ENCODE measurements at regions not wholly inside any gene's neighbourhood (a gene's known extent, or its start where the extent isn't known, plus 50 kb on each side); places are given as distances from the start of the nearest gene placed in this dataset.
"Not testable (repeated sequence)": the region's sequence is repeated elsewhere in the genome, so short reads cannot be mapped to it uniquely, and the experiment has no call there.

DNA sequence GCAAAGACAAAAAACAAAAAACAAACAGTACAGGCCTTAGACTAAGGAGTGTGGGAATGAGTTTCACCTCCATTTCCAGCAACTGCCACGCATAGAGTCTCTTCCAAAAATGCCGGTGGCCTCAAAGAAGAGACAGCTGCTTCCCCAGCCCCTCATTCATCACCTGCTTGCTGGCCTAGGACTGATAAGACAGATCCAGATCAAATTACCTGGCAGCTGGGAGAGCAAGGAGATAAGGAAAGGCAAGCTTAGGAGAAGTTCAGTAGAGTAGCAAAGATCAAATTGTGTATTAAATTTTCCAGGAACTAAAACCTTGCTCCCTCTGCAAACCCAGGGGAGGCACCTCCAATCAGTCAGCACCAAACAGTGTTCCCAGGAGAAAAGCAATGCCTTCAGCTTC lies 325.8 kb upstream of the CTNNB1 start:
- Mint-ChIP-seq H3K9me3 (no peaks in the 10 kb centered on the region), H3K27ac (no peak overlapping the region), H3K36me3 (ENCODE audit: low read depth) (no peaks in the 10 kb centered on the region), H3K4me1 (ENCODE audit: low read depth) (no peaks in the 10 kb centered on the region), H3K4me3 (no peak overlapping the region), H3K27me3 (peaks cover 6% of the 10 kb centered on the region)

DNA sequence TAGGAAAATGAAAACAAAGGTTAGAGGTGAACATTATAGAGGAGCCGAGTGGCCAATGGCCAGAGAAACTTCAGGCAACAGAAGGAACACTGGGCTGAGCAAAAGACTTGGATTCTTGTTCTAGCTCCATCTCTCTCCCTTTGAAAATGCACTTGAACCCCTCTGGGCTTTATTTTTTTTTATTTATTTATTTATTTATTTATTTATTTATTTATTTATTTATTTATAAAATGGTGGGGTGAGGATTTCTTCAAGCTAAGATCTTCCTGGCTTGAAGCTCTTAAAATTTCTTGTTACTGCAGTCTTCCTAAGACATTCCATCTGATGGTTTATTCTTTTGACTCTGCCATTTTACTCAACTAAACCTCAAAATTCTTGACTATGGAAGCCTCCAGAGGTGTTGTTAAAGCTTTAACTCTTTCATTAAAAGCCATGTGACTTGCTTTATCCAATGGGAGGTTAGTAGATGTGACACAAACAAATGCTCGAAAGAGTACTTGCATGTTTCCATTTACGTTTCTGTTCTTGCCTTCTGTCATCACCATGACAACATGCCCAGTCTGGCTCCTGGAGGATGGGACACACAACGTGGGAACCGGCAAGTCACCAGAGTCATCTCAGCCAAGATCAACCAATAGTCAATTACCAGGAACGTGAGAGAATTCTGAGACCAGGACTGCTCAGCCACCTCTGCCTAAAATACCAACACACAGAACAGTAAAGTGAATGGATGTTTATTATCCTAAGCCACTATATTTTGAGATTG lies 325.2 kb upstream of the CTNNB1 start:
- H3K36me3 Mint-ChIP-seq (ENCODE audit: low read depth), result no peaks in the 10 kb centered on the region
- H3K27ac Mint-ChIP-seq, result no peak overlapping the region
- H3K27me3 Mint-ChIP-seq, result peaks cover 6% of the 10 kb centered on the region
- no peaks in the 10 kb centered on the region for H3K4me1 Mint-ChIP-seq (ENCODE audit: low read depth)
- H3K9me3 Mint-ChIP-seq, result no peaks in the 10 kb centered on the region
- H3K4me3 Mint-ChIP-seq, result no peak overlapping the region

DNA sequence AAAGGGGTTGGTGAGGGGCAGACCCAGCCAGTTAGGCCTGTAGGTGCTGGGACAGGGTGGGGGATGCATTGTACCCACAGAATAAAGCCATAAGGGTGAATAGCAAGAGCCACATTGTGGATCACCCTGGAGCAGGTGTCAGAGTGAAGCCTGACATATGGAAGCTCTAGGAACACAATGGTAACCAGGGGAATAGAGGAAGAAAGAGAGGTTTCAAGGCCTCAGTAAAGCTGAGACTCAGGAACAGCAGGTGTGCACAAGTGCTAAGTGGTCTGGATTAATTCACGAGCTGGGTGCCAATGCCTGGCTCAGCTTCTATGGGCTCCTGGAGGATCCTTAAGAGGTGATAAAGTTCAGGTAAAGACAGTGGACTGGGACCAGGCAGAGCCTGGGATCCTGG lies 323.7 kb upstream of the CTNNB1 start:
- H3K27me3 Mint-ChIP-seq, result peaks cover 5% of the 10 kb centered on the region
- H3K27ac Mint-ChIP-seq, result no peak overlapping the region
- H3K4me1 Mint-ChIP-seq (ENCODE audit: low read depth), result no peaks in the 10 kb centered on the region
- H3K36me3 Mint-ChIP-seq (ENCODE audit: low read depth), result no peaks in the 10 kb centered on the region
- H3K4me3 Mint-ChIP-seq, result no peak overlapping the region
- H3K9me3 Mint-ChIP-seq, result no peaks in the 10 kb centered on the region

DNA sequence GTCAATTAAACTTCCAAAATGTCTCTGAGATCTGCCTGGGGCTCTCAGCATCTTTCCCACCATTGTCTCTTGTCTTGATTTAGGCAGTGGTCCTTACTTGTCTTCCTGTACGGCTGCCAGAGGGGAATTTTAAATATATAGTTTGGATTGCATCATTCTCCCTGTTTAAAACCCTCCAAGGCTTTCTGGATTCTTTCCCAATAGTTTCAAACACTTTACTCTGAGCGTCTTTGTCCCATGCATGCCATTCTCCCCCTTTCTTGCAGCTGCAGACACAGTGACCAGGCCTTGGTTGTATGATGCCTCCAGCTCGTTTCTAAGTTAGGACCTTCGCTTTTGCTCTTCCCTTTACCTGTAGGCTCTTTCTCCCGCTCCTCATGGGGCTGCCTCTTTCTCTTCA lies 323.3 kb upstream of the CTNNB1 start:
- no peaks in the 10 kb centered on the region for H3K9me3 Mint-ChIP-seq
- H3K36me3 Mint-ChIP-seq (ENCODE audit: low read depth), result no peaks in the 10 kb centered on the region
- H3K4me1 Mint-ChIP-seq (ENCODE audit: low read depth), result no peaks in the 10 kb centered on the region
- no peak overlapping the region for H3K27ac Mint-ChIP-seq
- no peak overlapping the region for H3K4me3 Mint-ChIP-seq
- peaks cover under 1% of the 10 kb centered on the region for H3K27me3 Mint-ChIP-seq

DNA sequence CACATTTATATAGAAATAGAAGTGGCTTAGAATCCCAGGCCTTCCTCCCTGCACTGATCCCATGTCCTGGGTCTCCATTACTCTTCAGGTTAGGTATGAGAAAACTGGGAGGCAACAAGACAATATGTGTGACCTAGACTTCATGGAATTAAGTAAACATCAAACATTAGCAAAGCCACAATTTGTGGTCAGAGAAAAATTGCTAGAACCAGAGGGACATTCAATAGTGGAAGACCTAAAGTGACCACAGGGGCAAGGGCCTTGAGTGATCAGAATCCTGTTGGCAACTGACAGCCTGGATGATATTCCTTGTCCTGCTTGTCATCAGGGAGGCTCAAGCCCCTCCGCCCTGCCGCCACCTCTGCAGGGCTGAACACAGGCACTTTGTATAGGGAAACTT lies 322.8 kb upstream of the CTNNB1 start:
- Mint-ChIP-seq H3K27me3 (no peaks in the 10 kb centered on the region), H3K9me3 (no peaks in the 10 kb centered on the region), H3K4me1 (ENCODE audit: low read depth) (no peaks in the 10 kb centered on the region), H3K4me3 (no peak overlapping the region), H3K27ac (no peak overlapping the region), H3K36me3 (ENCODE audit: low read depth) (no peaks in the 10 kb centered on the region)

GRCh38 chr3:40877631-40878463 lies 321.5 kb upstream of the CTNNB1 start:
- Mint-ChIP-seq H3K36me3 (ENCODE audit: low read depth) (no peaks in the 10 kb centered on the region), H3K4me3 (no peak overlapping the region), H3K27me3 (peaks cover under 1% of the 10 kb centered on the region), H3K9me3 (no peaks in the 10 kb centered on the region), H3K27ac (no peak overlapping the region), H3K4me1 (ENCODE audit: low read depth) (no peaks in the 10 kb centered on the region)

GRCh38 chr3:40878464-40878905 lies 320.8 kb upstream of the CTNNB1 start:
- H3K4me1 Mint-ChIP-seq (ENCODE audit: low read depth), result no peaks in the 10 kb centered on the region
- H3K27me3 Mint-ChIP-seq, result peaks cover 4% of the 10 kb centered on the region
- no peaks in the 10 kb centered on the region for H3K36me3 Mint-ChIP-seq (ENCODE audit: low read depth)
- no peaks in the 10 kb centered on the region for H3K9me3 Mint-ChIP-seq
- H3K27ac Mint-ChIP-seq, result no peak overlapping the region
- no peak overlapping the region for H3K4me3 Mint-ChIP-seq

- no peaks in the 10 kb centered on the region for H3K4me1 Mint-ChIP-seq (ENCODE audit: low read depth)
- no peak overlapping the region for H3K27ac Mint-ChIP-seq
- H3K4me3 Mint-ChIP-seq, result no peak overlapping the region
- peaks cover 10% of the 10 kb centered on the region for H3K27me3 Mint-ChIP-seq
- H3K36me3 Mint-ChIP-seq (ENCODE audit: low read depth), result no peaks in the 10 kb centered on the region
- H3K9me3 Mint-ChIP-seq, result no peaks in the 10 kb centered on the region
Measured at GRCh38 chr3:40885430-40885829, 313.9 kb upstream of the CTNNB1 start.

- no peaks in the 10 kb centered on the region for H3K9me3 Mint-ChIP-seq
- peaks cover 10% of the 10 kb centered on the region for H3K27me3 Mint-ChIP-seq
- no peaks in the 10 kb centered on the region for H3K4me1 Mint-ChIP-seq (ENCODE audit: low read depth)
- H3K27ac Mint-ChIP-seq, result no peak overlapping the region
- H3K4me3 Mint-ChIP-seq, result no peak overlapping the region
- H3K36me3 Mint-ChIP-seq (ENCODE audit: low read depth), result no peaks in the 10 kb centered on the region
Measured at GRCh38 chr3:40886660-40887425, 312.5 kb upstream of the CTNNB1 start.

DNA sequence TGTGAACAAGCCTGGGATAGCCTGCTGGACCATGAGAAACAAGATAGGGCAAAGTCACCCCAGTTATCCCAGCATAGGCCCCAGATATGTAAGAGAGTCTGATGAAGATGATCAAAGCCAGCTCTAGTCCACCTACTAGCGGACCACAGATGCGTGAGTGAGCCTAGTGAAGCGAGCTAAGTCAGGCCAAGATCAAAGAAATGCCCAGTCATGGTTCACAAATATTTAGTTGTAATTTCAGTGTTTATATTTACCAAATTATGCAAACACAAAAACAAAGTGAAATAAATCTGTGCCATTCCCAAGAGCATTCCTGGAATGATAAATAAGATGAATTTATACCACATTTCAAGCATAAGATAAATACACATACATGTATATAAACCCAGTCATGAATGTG lies 308.1 kb upstream of the CTNNB1 start:
- Mint-ChIP-seq H3K4me3 (no peak overlapping the region), H3K27ac (no peak overlapping the region), H3K36me3 (ENCODE audit: low read depth) (no peaks in the 10 kb centered on the region), H3K27me3 (peaks cover 6% of the 10 kb centered on the region), H3K9me3 (no peaks in the 10 kb centered on the region), H3K4me1 (ENCODE audit: low read depth) (no peaks in the 10 kb centered on the region)

- no peaks in the 10 kb centered on the region for H3K9me3 Mint-ChIP-seq
- H3K4me3 Mint-ChIP-seq, result no peak overlapping the region
- no peaks in the 10 kb centered on the region for H3K36me3 Mint-ChIP-seq (ENCODE audit: low read depth)
- H3K27me3 Mint-ChIP-seq, result no peaks in the 10 kb centered on the region
- no peaks in the 10 kb centered on the region for H3K4me1 Mint-ChIP-seq (ENCODE audit: low read depth)
- no peak overlapping the region for H3K27ac Mint-ChIP-seq
Measured at GRCh38 chr3:40895109-40895508, 304.2 kb upstream of the CTNNB1 start.

- H3K4me3 Mint-ChIP-seq, result no peak overlapping the region
Measured at GRCh38 chr3:40899286-40899712, 300.0 kb upstream of the CTNNB1 start.

GRCh38 chr3:40901298-40901697 lies 298.0 kb upstream of the CTNNB1 start:
- Mint-ChIP-seq H3K9me3 (no peaks in the 10 kb centered on the region), H3K27me3 (no peaks in the 10 kb centered on the region), H3K4me1 (ENCODE audit: low read depth) (no peaks in the 10 kb centered on the region), H3K4me3 (no peak overlapping the region), H3K27ac (no peak overlapping the region), H3K36me3 (ENCODE audit: low read depth) (no peaks in the 10 kb centered on the region)

More at GRCh38 chr3:40899286-40899712, 300.0 kb upstream of the CTNNB1 start:
- H3K27ac Mint-ChIP-seq, result no peak overlapping the region
- no peaks in the 10 kb centered on the region for H3K9me3 Mint-ChIP-seq
- no peaks in the 10 kb centered on the region for H3K4me1 Mint-ChIP-seq (ENCODE audit: low read depth)
- H3K36me3 Mint-ChIP-seq (ENCODE audit: low read depth), result no peaks in the 10 kb centered on the region
- H3K27me3 Mint-ChIP-seq, result no peaks in the 10 kb centered on the region

DNA sequence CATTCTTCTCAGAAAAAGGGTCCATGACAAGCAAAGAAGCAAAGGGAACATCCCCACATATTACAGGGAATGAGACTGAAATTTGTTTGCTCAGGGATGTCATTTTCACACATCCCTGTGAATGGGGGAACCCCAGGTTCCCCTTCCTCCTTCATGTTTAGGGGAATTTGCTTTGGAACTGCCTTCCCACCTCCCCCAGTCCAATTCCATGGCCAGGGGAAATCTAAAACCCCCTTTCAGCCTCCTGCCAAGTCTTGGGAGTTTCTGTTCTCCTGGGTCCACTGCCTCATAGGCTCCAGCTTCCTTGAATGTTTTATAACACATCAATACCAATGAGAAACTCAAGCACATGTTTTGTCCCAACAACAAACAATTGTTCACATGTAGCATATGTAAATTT lies 297.5 kb upstream of the CTNNB1 start:
- no peaks in the 10 kb centered on the region for H3K36me3 Mint-ChIP-seq (ENCODE audit: low read depth)

GRCh38 chr3:40907907-40908465 lies 291.3 kb upstream of the CTNNB1 start:
- H3K9me3 Mint-ChIP-seq; H3K4me3 Mint-ChIP-seq; H3K36me3 Mint-ChIP-seq (ENCODE audit: low read depth); H3K27me3 Mint-ChIP-seq; H3K4me1 Mint-ChIP-seq (ENCODE audit: low read depth); H3K27ac Mint-ChIP-seq: not testable (repeated sequence)

More for the DNA sequence above, 297.5 kb upstream of the CTNNB1 start:
- Mint-ChIP-seq H3K4me1 (ENCODE audit: low read depth) (no peaks in the 10 kb centered on the region), H3K4me3 (no peak overlapping the region), H3K27ac (no peak overlapping the region), H3K9me3 (no peaks in the 10 kb centered on the region), H3K27me3 (no peaks in the 10 kb centered on the region)

Measured in stimulated activated naive CD8-positive, alpha-beta T cell treated with anti-CD3 and anti-CD28 coated beads, Interleukin-15, Interleukin-2, amounts not matched to agents 100 ng/mL and 50 ng/mL, for 24 hours (primary cell).